ENCODE measurements at regions not wholly inside any gene's neighbourhood (a gene's known extent, or its start where the extent isn't known, plus 50 kb on each side); places are given as distances from the start of the nearest gene placed in this dataset.
"Not testable (repeated sequence)": the region's sequence is repeated elsewhere in the genome, so short reads cannot be mapped to it uniquely, and the experiment has no call there.

GRCh38 chr14:19272235-19272634 is 161.9 kb downstream of the POTEG start:
- H3K36me3 ChIP-seq (ENCODE audit: insufficient read depth, low read length); H3K27ac ChIP-seq (ENCODE audit: low read depth, low read length); H3K9me3 ChIP-seq (ENCODE audit: insufficient read depth, low read depth, low read length); H3K9ac ChIP-seq (ENCODE audit: low read depth, low read length); H3K27me3 ChIP-seq (ENCODE audit: insufficient read depth, low read length); H3K4me3 ChIP-seq (ENCODE audit: low read length); H3K4me1 ChIP-seq (ENCODE audit: insufficient read depth, low read length): not testable (repeated sequence)
- no CpG with 5 or more reads among the region's 1 CpG for WGBS

GRCh38 chr14:19289669-19290068 is 144.5 kb downstream of the POTEG start:
- H3K9me3 ChIP-seq (ENCODE audit: insufficient read depth, low read depth, low read length); H3K4me3 ChIP-seq (ENCODE audit: low read length); H3K27me3 ChIP-seq (ENCODE audit: insufficient read depth, low read length); H3K36me3 ChIP-seq (ENCODE audit: insufficient read depth, low read length); H3K27ac ChIP-seq (ENCODE audit: low read depth, low read length); H3K9ac ChIP-seq (ENCODE audit: low read depth, low read length); H3K4me1 ChIP-seq (ENCODE audit: insufficient read depth, low read length): not testable (repeated sequence)
- 98% methylated on average over 2 of the region's 3 CpGs for WGBS

- H3K36me3 ChIP-seq (ENCODE audit: insufficient read depth, low read length); H3K9ac ChIP-seq (ENCODE audit: low read depth, low read length); H3K4me3 ChIP-seq (ENCODE audit: low read length); H3K4me1 ChIP-seq (ENCODE audit: insufficient read depth, low read length); H3K27me3 ChIP-seq (ENCODE audit: insufficient read depth, low read length); H3K27ac ChIP-seq (ENCODE audit: low read depth, low read length); H3K9me3 ChIP-seq (ENCODE audit: insufficient read depth, low read depth, low read length): not testable (repeated sequence)
- WGBS, result 92% methylated on average over 5 of the region's 28 CpGs
These were observed 133.9 kb downstream of the POTEG start for GRCh38 chr14:19300243-19300642.

- H3K4me1 ChIP-seq (ENCODE audit: insufficient read depth, low read length); H3K9ac ChIP-seq (ENCODE audit: low read depth, low read length); H3K36me3 ChIP-seq (ENCODE audit: insufficient read depth, low read length); H3K27me3 ChIP-seq (ENCODE audit: insufficient read depth, low read length); H3K27ac ChIP-seq (ENCODE audit: low read depth, low read length); H3K4me3 ChIP-seq (ENCODE audit: low read length); H3K9me3 ChIP-seq (ENCODE audit: insufficient read depth, low read depth, low read length): not testable (repeated sequence)
- WGBS, result 94% methylated on average over 15 of the region's 30 CpGs
These were observed 133.3 kb downstream of the POTEG start for GRCh38 chr14:19300838-19301237.

GRCh38 chr14:19303844-19304243 is 130.3 kb downstream of the POTEG start:
- H3K4me3 ChIP-seq (ENCODE audit: low read length); H3K9ac ChIP-seq (ENCODE audit: low read depth, low read length); H3K27me3 ChIP-seq (ENCODE audit: insufficient read depth, low read length); H3K4me1 ChIP-seq (ENCODE audit: insufficient read depth, low read length); H3K27ac ChIP-seq (ENCODE audit: low read depth, low read length); H3K36me3 ChIP-seq (ENCODE audit: insufficient read depth, low read length); H3K9me3 ChIP-seq (ENCODE audit: insufficient read depth, low read depth, low read length): not testable (repeated sequence)
- 90% methylated on average over 2 of the region's 4 CpGs for WGBS

- WGBS, result no CpG with 5 or more reads among the region's 1 CpG
- H3K4me1 ChIP-seq (ENCODE audit: insufficient read depth, low read length); H3K27ac ChIP-seq (ENCODE audit: low read depth, low read length); H3K9me3 ChIP-seq (ENCODE audit: insufficient read depth, low read depth, low read length); H3K9ac ChIP-seq (ENCODE audit: low read depth, low read length); H3K36me3 ChIP-seq (ENCODE audit: insufficient read depth, low read length); H3K27me3 ChIP-seq (ENCODE audit: insufficient read depth, low read length); H3K4me3 ChIP-seq (ENCODE audit: low read length): not testable (repeated sequence)
These were observed 129.7 kb downstream of the POTEG start for GRCh38 chr14:19304442-19304841.

- not testable (repeated sequence) for H3K9ac ChIP-seq (ENCODE audit: low read depth, low read length); H3K27ac ChIP-seq (ENCODE audit: low read depth, low read length); H3K4me3 ChIP-seq (ENCODE audit: low read length); H3K36me3 ChIP-seq (ENCODE audit: insufficient read depth, low read length); H3K4me1 ChIP-seq (ENCODE audit: insufficient read depth, low read length); H3K27me3 ChIP-seq (ENCODE audit: insufficient read depth, low read length); H3K9me3 ChIP-seq (ENCODE audit: insufficient read depth, low read depth, low read length)
- WGBS, result 40% methylated on average over 1 of the region's 2 CpGs
These were observed 129.2 kb downstream of the POTEG start for GRCh38 chr14:19304918-19305317.

- not testable (repeated sequence) for H3K4me3 ChIP-seq (ENCODE audit: low read length); H3K36me3 ChIP-seq (ENCODE audit: insufficient read depth, low read length); H3K4me1 ChIP-seq (ENCODE audit: insufficient read depth, low read length); H3K9ac ChIP-seq (ENCODE audit: low read depth, low read length); H3K27ac ChIP-seq (ENCODE audit: low read depth, low read length); H3K27me3 ChIP-seq (ENCODE audit: insufficient read depth, low read length); H3K9me3 ChIP-seq (ENCODE audit: insufficient read depth, low read depth, low read length)
- no CpG with 5 or more reads among the region's 3 CpGs for WGBS
These were observed 128.4 kb downstream of the POTEG start for GRCh38 chr14:19305776-19306175.

- not testable (repeated sequence) for H3K9me3 ChIP-seq (ENCODE audit: insufficient read depth, low read depth, low read length); H3K27ac ChIP-seq (ENCODE audit: low read depth, low read length); H3K27me3 ChIP-seq (ENCODE audit: insufficient read depth, low read length); H3K4me1 ChIP-seq (ENCODE audit: insufficient read depth, low read length); H3K36me3 ChIP-seq (ENCODE audit: insufficient read depth, low read length); H3K4me3 ChIP-seq (ENCODE audit: low read length); H3K9ac ChIP-seq (ENCODE audit: low read depth, low read length)
- no CpG with 5 or more reads among the region's 5 CpGs for WGBS
These were observed 127.7 kb downstream of the POTEG start for GRCh38 chr14:19306405-19306804.

GRCh38 chr14:19311023-19311422 is 123.1 kb downstream of the POTEG start:
- H3K4me3 ChIP-seq (ENCODE audit: low read length); H3K27ac ChIP-seq (ENCODE audit: low read depth, low read length); H3K27me3 ChIP-seq (ENCODE audit: insufficient read depth, low read length); H3K4me1 ChIP-seq (ENCODE audit: insufficient read depth, low read length); H3K36me3 ChIP-seq (ENCODE audit: insufficient read depth, low read length); H3K9me3 ChIP-seq (ENCODE audit: insufficient read depth, low read depth, low read length); H3K9ac ChIP-seq (ENCODE audit: low read depth, low read length): not testable (repeated sequence)
- no CpG with 5 or more reads among the region's 1 CpG for WGBS

- not testable (repeated sequence) for H3K9me3 ChIP-seq (ENCODE audit: insufficient read depth, low read depth, low read length); H3K4me1 ChIP-seq (ENCODE audit: insufficient read depth, low read length); H3K9ac ChIP-seq (ENCODE audit: low read depth, low read length); H3K36me3 ChIP-seq (ENCODE audit: insufficient read depth, low read length); H3K27me3 ChIP-seq (ENCODE audit: insufficient read depth, low read length); H3K27ac ChIP-seq (ENCODE audit: low read depth, low read length); H3K4me3 ChIP-seq (ENCODE audit: low read length)
- WGBS, result no CpG with 5 or more reads among the region's 3 CpGs
These were observed 103.5 kb downstream of the POTEG start for GRCh38 chr14:19330678-19331077.

- no CpG with 5 or more reads among the region's 49 CpGs for WGBS
- not testable (repeated sequence) for H3K36me3 ChIP-seq (ENCODE audit: insufficient read depth, low read length); H3K27ac ChIP-seq (ENCODE audit: low read depth, low read length); H3K4me3 ChIP-seq (ENCODE audit: low read length); H3K9ac ChIP-seq (ENCODE audit: low read depth, low read length); H3K27me3 ChIP-seq (ENCODE audit: insufficient read depth, low read length); H3K4me1 ChIP-seq (ENCODE audit: insufficient read depth, low read length); H3K9me3 ChIP-seq (ENCODE audit: insufficient read depth, low read depth, low read length)
These were observed 96.7 kb downstream of the POTEG start for GRCh38 chr14:19337232-19338059.
